HG02610 (cell line): ENCODE measurements at regions not wholly inside any gene's neighbourhood (a gene's known extent, or its start where the extent isn't known, plus 50 kb on each side); places are given as distances from the start of the nearest gene placed in this dataset.

Experiments
- ATAC-seq: cut with Tn5 transposase; IDR thresholded peaks from one replicate; pipeline ENCODE4 v1.9.1; 2021; ENCODE audit warnings: mild to moderate bottlenecking, moderate library complexity; ENCODE audit not compliant: unreplicated experiment

DNA sequence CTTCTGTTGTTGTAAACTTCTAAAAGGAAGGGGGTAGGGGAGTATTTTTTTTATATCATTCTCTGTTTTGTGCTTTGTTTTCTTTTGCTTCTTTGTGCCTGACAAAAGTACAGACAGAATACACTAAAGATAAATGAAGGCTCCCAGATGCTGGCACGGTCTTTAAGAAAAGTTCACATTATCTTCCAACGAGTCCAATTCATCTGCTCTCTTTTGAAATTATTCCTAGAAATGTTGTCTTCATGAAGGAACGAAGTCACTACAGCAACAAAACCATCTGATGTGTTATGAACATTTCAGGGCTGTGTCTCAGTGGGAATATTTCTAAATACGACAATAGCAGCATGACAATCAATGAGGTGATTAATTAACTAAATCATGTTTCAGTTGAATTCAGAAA lies 813.8 kb upstream of the HTR2C start:
- ATAC-seq: no peak

- no peak for ATAC-seq
Measured at GRCh38 chrX:113759422-113759821, 824.5 kb upstream of the HTR2C start.

DNA sequence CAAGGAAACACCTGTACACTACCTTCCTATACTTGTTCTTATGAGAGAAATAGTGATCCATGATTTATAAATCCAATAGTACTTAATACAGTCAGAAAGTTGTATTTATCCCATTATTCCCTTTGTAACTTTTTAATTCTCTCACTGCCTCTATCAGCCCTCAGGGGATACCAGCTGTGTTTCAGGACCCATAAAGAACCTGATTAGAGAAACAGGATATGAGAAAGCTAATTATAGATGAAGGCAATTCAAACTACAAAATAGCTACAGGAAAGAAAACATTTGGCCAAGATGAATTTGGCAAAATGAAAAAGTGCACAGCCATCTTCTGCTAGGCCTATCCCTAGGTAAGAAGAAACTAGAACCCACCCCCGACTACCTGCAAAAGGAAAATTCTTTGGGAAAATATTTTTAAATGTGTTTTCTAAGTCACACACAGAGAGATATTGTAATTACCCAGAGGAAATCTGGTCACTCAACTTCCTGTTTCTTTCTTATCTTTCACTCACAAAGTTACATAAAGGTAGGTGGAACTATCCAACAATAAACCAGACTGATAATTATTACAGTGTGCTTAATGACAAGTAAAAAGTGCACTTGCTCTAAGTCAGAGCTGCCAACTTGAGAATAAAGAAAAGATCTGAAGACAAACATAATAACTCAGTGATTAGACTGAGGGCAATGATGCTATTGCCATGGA lies 836.5 kb upstream of the HTR2C start:
- ATAC-seq: peak; percentile 49

- peak; percentile 77 for ATAC-seq
Measured at GRCh38 chrX:113743069-113743468, 840.8 kb upstream of the HTR2C start.

DNA sequence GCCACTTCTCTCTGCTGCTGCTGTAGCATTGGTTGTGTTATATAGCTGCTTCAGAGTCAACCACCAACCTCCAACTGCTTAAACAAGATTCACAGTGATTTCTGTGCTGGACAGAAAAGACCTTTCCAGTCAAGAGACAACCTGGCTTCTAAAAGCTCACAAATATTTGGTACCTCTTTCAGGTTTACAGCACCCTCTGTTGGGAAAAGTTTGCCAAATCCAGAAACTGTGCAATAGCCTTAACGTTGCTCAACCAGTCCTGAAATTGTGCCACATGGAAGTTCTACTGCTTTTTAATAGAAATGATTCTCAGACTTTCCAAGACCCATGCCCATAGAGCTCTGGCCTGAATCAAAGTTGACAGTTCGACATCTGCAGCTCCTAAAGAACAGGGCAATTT lies 842.1 kb upstream of the HTR2C start:
- ATAC-seq: no peak

DNA sequence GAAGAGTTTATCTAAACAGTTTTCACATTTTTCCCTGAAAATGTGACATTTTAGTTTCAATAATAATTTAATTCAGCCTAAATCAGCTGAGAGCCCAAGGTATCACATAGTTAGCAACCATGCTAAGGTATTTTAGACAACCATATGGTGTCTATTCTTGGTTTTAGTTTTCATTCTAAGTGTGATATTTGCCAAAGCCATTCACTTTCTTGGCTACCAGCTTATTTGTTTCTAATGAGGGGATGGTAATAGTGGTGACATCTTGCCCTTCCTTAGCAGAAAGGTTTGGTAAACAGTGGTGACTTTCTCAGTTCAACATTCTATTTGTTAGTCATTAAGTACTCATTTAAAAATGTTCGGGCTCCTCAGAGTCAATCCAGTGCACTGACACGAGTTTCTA lies 854.9 kb upstream of the HTR2C start:
- no peak for ATAC-seq

- ATAC-seq: no peak
Measured at GRCh38 chrX:113726898-113727297, 857.0 kb upstream of the HTR2C start.

GRCh38 chrX:113726466-113726865 lies 857.4 kb upstream of the HTR2C start:
- ATAC-seq: peak; percentile 38

- peak; percentile 50 for ATAC-seq
Measured at GRCh38 chrX:113726009-113726408, 857.9 kb upstream of the HTR2C start.

- ATAC-seq: no peak
Measured at GRCh38 chrX:113699939-113700338, 859.3 kb upstream of the AMOT start.

DNA sequence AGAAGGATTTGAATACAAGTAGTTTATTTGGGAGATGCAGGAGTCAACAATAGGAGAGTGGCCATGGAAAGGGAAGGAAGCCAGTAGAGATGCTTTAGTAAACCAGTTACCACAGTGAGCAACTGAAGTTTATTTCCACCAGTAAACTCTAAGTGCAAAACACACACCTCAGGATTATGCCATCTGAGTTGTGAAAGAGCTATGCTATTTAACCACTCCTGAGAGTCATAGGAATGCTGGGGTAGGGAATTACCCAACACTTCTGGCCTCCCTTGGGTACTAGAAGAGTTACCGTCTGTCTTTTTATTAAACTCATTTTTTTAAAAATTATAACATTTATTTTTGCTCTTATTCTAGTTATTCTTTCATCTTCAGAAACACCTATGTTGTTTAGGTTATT lies 834.6 kb upstream of the AMOT start:
- ATAC-seq: no peak

DNA sequence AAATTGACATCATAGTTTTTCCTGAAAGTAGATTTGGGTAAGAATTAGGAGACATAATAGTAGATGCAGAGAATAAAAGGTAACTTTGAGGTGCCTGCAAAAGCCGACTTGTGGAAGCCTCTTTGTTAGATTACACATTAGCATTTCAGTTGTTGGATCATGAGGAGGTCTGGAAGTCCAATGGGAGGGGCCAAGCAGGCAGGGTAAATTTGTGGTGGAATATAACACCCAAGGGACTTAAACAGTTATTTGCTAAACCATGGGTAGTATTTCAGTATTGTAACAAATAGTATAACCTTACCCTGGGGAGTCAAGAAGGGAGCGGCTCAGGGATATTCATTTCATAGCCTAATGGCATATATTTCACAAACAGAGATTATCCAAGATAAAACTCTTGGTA lies 810.7 kb upstream of the AMOT start:
- ATAC-seq: no peak

DNA sequence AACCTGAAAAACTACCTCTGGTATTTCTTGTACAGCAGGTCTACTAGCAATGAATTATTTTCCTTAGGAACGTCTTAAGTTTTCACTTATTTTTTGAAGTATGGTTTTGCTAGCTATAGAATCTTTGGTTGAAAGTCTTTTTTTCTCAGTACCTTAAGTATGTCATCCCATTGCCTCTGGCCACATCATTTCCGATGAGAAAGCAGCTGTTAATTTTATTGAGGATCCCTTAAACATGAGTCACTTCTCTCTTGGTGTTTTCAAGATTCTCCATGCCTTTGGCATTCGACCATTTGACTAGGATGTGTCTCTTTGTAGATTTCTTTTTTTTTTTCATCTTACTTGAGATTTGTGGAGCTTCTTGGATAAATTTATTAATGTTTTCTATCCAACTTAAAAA lies 803.8 kb upstream of the AMOT start:
- ATAC-seq: no peak

DNA sequence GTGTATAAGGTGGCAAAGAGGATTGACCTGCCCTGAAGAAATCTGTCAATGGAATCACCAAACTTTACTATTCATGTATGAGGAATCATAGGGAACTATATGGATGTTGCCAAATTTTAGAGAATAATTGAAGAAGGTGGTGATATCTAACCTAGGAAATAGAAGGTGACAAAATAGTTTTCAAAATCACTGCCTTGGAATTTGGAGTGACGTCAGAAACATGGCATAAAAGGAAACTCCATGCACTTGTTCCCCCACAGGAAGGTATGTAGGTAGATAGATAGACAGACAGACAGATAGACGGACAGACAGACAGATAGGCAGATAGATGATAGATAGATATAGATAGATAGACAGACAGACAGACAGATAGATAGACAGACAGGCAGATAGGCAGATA lies 793.9 kb upstream of the AMOT start:
- ATAC-seq: no peak

GRCh38 chrX:113629326-113629725 lies 788.7 kb upstream of the AMOT start:
- no peak for ATAC-seq

- no peak for ATAC-seq
Measured at GRCh38 chrX:113594123-113594841, 753.7 kb upstream of the AMOT start.

DNA sequence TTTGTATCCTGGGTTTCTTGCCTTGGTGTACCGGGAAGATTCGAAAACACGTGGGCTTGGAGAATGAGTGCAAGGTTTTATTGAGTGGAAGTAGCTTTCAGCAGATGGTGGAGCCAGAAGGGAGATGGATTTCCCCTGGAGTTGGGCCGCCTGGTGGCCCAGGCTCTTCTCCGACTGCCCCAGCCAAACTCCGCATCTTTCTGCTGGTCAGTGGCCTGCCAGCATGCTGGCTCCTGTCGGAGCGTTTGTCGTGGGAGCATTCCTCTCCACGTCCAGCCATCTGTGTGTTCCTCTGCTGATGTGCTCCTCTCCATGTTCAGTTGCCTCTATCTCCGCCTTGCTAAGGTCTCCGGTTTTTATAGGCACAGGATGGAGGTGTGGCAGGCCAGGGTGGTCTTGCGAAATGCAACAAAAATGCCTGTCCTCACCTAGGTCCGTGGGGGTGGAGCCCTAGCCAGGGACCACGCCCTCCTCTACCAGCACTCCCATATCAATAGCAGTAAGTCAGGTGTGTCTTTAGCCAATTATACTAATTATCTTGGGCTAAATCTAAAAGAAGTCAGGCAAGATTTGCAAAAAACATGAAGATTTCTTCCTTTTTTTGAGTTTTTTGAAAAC lies 745.8 kb upstream of the AMOT start:
- ATAC-seq: no peak

GRCh38 chrX:113580486-113580885 lies 739.9 kb upstream of the AMOT start:
- ATAC-seq: no peak

DNA sequence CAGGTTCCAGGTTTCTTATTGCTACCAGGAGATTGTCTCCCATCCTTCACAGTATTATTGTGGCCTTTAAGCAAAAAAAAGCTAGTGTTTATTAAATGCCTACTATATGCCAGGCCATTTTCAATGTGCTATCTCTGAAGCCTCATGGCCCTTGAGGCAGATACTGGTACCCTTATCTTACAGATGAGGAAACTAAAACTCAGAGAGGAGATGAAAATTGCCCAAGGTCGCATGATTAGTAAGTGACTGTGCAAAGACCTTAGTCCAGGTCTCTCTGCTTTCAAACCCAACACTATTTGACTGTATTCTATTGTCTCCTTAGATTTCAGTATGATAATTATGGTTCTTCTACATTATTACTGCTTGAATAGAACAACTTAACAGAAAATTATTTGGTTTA lies 717.9 kb upstream of the AMOT start:
- no peak for ATAC-seq

DNA sequence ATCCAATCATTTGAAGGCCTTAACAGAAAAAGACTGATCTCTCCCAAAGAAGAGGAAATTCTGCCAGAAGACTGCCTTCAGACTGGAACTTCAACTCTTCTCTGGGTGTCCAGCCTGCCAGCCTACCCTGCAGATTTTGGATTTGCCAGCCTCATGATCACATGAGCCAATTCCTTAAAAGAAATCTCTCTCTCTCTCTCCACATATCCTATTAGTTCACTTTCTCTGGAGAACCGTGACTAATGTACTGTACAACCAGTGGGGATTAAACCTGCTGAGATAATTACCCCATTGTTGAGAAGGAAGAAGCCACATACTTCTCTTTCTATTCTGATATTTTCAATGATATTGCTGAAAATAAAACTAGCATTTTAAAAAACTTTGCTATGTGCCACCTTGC lies 711.3 kb upstream of the AMOT start:
- no peak for ATAC-seq

DNA sequence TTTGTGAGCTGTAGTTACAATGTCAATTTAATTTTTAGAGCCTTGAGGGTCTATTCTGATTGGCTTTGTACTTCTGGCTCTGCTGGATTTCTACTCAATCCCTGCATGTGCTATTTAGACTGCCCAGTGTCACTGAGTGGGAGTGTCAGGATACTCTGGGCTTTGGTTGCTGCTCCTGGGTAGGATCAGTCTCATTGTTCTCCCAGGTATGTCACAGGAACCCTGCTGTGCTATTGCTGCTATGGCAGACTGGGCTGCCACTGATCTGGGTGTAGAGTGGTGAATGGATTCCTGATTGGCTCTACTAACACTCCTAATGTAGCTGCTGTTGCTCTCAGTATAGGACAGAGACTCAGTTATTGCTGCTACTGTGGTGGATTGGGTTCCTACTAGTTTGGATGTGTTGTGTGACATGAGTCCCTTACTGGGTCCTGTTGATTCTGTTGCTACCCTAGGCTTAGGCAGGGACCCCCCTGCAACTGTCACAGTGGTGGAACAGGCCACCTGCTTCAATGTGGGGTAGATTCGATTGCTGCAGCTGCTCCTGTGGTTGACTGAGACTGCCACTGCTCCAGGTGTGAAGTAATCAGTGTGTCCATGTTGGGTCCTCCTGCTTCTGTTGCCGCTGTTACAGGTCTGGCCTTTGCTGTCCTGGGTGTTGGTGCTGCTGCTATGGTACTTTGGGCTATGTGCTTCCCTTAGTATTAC lies 707.8 kb upstream of the AMOT start:
- ATAC-seq: no peak

DNA sequence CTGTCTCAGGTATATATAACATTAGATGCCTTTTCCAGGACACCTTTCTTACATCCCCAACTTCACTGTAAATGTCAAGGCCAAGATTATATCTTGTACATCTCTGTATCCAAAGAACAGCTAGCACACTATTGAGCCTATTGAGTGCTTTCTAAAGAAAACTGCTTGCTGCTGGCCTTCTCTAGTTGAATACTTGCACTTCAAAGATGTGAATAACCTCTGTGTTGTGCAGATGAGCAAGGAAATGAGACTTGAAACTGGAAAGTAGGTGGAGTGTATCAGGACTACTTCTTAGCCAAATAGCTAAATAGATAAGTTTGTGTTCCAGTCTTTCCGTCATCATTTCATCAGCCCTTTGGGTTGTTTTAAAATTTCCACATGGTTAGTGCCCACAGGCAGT lies 704.4 kb upstream of the AMOT start:
- ATAC-seq: no peak
